GM20000 (cell line): ENCODE measurements at regions not wholly inside any gene's neighbourhood (a gene's known extent, or its start where the extent isn't known, plus 50 kb on each side); places are given as distances from the start of the nearest gene placed in this dataset.

Experiments
- DNase-seq: peaks from one replicate; pipeline ENCODE4 v3.0.0; 2012; ENCODE audit warnings: low spot score
- TF ChIP-seq, protein P1 (sequence below): IDR thresholded peaks from 2 replicates; pipeline ENCODE4 v1.5.1; 2012; ENCODE audit warnings: mild to moderate bottlenecking, control low read depth; ENCODE audit errors: extremely low read depth, missing control alignments

DNA sequence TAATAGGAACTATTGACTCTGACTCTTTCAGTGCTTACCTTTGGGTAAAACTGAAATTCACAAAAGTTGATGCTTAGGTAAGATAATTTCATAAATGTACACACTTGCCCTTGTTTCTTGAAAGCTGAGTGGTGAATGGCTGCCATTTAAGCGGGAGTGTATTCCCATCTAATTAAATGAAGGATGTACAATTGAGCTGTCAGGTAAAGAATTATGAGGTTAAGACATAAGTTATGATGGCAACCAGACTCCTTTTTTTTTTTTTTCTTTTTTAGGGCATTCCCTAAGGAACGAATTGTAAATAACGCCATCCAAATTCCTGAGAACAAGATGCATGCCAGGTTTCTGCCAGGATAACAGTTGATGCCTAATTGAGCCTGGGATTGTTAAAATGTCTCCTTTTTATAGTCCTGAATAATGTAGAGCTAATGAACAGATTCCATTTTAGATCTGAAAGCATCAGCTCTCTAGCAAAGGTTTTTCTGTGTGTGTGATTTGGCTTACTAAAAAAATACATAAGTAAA lies 199.7 kb downstream of the ISL1 start:
- TF ChIP-seq, protein P1, sequence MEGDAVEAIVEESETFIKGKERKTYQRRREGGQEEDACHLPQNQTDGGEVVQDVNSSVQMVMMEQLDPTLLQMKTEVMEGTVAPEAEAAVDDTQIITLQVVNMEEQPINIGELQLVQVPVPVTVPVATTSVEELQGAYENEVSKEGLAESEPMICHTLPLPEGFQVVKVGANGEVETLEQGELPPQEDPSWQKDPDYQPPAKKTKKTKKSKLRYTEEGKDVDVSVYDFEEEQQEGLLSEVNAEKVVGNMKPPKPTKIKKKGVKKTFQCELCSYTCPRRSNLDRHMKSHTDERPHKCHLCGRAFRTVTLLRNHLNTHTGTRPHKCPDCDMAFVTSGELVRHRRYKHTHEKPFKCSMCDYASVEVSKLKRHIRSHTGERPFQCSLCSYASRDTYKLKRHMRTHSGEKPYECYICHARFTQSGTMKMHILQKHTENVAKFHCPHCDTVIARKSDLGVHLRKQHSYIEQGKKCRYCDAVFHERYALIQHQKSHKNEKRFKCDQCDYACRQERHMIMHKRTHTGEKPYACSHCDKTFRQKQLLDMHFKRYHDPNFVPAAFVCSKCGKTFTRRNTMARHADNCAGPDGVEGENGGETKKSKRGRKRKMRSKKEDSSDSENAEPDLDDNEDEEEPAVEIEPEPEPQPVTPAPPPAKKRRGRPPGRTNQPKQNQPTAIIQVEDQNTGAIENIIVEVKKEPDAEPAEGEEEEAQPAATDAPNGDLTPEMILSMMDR, result no peak
- DNase-seq, result no peak

DNA sequence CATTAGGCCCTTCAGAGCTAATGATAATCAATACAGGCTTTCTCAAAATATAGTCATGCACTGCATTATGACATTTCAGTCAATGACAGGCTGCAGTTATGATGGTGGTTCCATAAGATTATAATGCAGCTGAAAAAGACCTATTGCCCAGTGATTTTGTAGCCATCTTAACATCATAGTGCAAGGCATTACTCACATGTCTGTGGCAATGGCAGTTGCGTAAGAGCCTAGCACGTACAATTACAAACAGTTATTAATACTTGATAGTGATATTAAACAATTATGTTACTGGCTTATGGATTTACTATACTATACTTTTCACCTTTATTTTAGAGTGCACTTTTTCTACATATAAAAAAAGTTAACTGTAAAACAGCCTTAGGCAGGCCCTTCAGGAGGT lies 214.8 kb downstream of the ISL1 start:
- TF ChIP-seq, protein P1, result no peak

DNA sequence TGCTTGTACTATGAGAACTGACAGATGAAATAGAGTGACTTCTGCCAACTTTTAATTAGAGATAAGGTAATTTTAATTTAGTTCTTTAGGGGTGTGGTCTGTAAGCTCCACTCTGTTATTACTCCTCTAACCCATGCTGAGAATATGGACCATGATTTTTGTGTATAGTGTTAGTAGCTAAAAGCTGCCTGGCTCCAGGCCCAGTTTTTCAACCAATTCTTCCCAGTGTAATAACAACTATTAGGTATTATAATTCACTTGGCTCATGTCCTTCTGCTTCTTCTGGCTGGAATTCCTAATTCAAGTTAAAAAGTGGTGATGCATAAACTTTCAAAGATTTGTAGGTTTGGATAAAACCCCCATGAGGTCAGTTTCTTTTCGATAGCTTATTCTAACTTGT lies 216.3 kb downstream of the ISL1 start:
- no peak for DNase-seq
- TF ChIP-seq, protein P1, result no peak

More for the DNA sequence above, 214.8 kb downstream of the ISL1 start:
- no peak for DNase-seq

DNA sequence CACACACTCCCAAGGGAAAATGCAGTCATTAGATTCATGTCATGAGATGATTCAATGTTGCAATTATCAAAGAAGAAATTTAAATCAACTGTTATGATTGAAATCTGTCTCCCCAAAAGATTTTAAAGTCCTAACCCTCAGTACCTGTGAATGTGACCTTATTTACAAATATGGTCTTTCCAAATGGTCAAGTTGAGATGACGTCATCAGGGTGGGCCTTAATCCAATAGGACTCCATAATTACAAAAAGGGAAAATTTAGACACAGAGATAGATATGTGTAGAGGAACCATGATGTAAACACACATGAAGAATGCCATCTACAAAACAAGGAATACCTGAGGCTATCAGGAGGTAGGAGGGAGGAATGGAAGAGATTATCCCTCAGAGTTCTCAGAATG lies 221.1 kb downstream of the ISL1 start:
- TF ChIP-seq, protein P1, result no peak
- DNase-seq, result no peak

DNA sequence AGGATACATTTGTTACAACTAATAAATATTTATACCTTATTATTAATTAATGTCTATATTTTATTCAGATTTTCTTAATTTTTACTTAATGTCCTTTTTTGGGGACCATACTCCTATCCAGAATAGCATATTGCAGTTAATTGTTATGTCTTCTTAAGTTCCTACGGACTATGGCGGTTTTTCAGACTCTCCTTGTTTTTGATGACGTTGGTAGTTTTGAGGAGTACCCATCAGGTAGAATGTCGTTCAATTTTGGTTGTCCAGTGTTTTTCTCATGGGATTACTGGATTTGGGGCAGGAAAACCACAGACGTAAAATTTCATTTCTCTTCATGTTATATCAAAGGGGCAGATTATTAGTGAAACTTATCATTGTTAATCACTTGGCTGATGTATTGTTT lies 223.7 kb downstream of the ISL1 start:
- DNase-seq, result no peak
- TF ChIP-seq, protein P1, result no peak

DNA sequence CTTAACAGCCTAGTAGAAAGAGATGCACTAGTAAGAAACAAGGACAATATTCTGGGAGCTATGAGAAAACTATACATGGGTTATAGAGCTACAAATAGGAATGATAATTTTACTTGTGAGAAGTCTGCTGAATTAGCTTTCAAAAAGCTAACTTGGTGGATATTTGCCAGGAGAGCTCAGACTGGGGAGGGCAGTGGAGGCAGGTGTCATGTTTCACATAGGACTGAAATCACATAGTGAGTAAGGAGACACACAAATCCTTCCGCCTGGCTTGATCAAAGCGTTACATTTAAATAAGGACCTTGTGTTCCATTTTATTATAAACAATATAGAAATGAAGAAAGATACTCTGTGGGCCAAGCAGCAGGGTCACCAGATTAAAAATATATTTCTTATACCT lies 235.0 kb downstream of the ISL1 start:
- TF ChIP-seq, protein P1, result no peak
- DNase-seq, result no peak

DNA sequence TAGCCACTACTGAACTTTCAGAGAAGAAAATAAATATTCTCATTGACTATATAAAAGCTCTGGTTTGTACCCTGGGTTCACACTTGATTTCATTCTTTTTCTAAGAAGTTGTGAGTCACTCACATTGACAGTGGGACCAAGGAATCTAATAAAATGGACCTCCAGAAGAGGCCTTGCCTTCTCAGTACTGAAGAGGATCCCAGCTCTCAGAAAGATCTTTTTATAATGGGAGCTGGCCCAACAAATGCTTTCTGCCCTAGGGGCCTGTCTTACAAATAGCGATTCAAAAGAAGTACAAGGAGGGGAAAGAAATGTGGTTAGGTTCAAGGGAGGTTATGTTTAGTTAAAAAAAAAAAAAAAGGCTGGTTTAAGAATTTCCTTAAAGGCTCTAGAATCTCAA lies 237.9 kb downstream of the ISL1 start:
- TF ChIP-seq, protein P1, result no peak
- DNase-seq, result no peak
